ENCODE measurements at regions not wholly inside any gene's neighbourhood (a gene's known extent, or its start where the extent isn't known, plus 50 kb on each side); places are given as distances from the start of the nearest gene placed in this dataset.

GRCh38 chr16:5319799-5320198, 222.2 kb upstream of the EEF2KMT start:
- no peaks in the 10 kb centered on the region for H3K4me1 ChIP-seq
- H3K9me3 ChIP-seq = no peaks in the 10 kb centered on the region
- no peak for DNase-seq
- WGBS, 2 donors = 62 to 90% methylated on average over 2 of the region's 2 CpGs
- no peak for TF ChIP-seq POLR2A (IDR thresholded peaks at IDR 0.05)
- TF ChIP-seq, protein P1, sequence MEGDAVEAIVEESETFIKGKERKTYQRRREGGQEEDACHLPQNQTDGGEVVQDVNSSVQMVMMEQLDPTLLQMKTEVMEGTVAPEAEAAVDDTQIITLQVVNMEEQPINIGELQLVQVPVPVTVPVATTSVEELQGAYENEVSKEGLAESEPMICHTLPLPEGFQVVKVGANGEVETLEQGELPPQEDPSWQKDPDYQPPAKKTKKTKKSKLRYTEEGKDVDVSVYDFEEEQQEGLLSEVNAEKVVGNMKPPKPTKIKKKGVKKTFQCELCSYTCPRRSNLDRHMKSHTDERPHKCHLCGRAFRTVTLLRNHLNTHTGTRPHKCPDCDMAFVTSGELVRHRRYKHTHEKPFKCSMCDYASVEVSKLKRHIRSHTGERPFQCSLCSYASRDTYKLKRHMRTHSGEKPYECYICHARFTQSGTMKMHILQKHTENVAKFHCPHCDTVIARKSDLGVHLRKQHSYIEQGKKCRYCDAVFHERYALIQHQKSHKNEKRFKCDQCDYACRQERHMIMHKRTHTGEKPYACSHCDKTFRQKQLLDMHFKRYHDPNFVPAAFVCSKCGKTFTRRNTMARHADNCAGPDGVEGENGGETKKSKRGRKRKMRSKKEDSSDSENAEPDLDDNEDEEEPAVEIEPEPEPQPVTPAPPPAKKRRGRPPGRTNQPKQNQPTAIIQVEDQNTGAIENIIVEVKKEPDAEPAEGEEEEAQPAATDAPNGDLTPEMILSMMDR (IDR thresholded peaks at IDR 0.05) = no peak
- no peak overlapping the region for H3K4me3 ChIP-seq
- H3K27ac ChIP-seq = no peak overlapping the region
- intact Hi-C loops (cut with DNase I) = no loop called here
- ATAC-seq = no peak
- no peaks in the 10 kb centered on the region for H3K36me3 ChIP-seq (replicated peaks in 1 of 2; ENCODE audit: insufficient read depth in 1 of 2, low read depth in 2 of 2)
- no peaks in the 10 kb centered on the region for H3K27me3 ChIP-seq

GRCh38 chr16:5315914-5316313, 218.3 kb upstream of the EEF2KMT start:
- no peak for TF ChIP-seq POLR2A (IDR thresholded peaks at IDR 0.05)
- TF ChIP-seq, protein P1 (IDR thresholded peaks at IDR 0.05) = no peak
- DNase-seq = no peak
- 36 to 61% methylated on average over 5 of the region's 5 CpGs for WGBS, 2 donors
- H3K27me3 ChIP-seq = no peaks in the 10 kb centered on the region
- ATAC-seq = no peak
- H3K9me3 ChIP-seq = no peaks in the 10 kb centered on the region
- H3K4me1 ChIP-seq = no peaks in the 10 kb centered on the region
- H3K27ac ChIP-seq = no peak overlapping the region
- H3K4me3 ChIP-seq = no peak overlapping the region
- no peaks in the 10 kb centered on the region for H3K36me3 ChIP-seq (replicated peaks in 1 of 2; ENCODE audit: insufficient read depth in 1 of 2, low read depth in 2 of 2)
- intact Hi-C loops (cut with DNase I) = no loop called here

DNA sequence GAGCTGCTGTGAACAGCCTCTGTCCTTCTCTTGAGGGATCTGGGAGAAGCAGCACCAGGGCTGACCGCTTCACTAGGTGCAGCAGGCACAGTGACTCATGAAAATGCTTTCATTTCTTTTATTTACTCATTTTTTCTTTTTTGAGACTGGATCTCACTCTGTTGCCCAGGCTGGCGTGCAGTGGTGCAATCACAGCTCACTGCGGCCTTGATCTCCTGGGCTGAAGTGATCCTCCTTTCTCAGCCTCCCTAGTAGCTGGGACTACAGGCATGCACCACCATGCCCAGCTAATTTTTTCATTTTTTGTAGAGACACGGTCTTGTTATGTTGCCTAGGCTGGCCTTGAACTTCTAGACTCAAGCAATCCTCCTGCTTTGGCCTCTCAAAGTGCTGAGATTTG, 216.8 kb upstream of the EEF2KMT start:
- Histone ChIP-seq H3K9me3 (no peaks in the 10 kb centered on the region), H3K27me3 (no peaks in the 10 kb centered on the region), H3K4me3 (no peak overlapping the region), H3K36me3 (replicated peaks in 1 of 2; ENCODE audit: insufficient read depth in 1 of 2, low read depth in 2 of 2) (no peaks in the 10 kb centered on the region), H3K4me1 (no peaks in the 10 kb centered on the region), H3K27ac (no peak overlapping the region)
- DNase-seq (no peak), ATAC-seq (no peak)
- intact Hi-C loops (cut with DNase I) = no loop called here
- TF ChIP-seq POLR2A (IDR thresholded peaks at IDR 0.05) = no peak
- TF ChIP-seq, protein P1 (IDR thresholded peaks at IDR 0.05) = no peak
- WGBS, 2 donors = 47 to 59% methylated on average over 4 of the region's 4 CpGs

DNA sequence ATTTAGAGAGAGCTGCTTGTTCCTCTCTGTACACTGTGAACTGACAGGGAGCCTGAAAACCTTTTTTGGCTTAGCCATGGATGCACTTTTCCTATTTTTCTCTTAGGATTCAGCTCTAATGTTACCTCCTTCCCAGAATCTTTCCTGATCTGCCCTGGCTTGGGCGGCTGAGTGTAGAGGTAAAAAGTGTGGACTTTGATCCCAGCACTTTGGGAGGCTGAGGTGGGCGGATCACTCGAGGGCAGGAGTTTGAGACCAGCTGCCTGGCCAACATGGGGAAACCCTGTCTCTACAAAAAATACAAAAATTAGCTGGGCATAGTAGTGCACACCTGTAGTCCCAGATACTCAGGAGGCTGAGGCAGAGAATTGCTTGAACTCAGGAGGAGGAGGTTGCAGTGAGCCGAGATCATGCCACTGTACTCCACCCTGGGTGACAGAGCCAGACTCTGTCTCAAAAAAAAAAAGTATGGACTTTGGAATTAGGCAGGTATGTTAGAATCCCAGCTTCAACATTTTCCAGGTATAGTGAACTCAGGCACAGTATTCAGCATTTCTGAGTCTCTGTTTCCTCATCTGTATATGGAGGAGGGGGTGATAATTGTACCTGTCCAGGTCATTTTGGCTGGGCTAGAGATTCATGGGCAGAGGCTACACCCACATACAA, 212.5 kb upstream of the EEF2KMT start:
- intact Hi-C loops (cut with DNase I) = no loop called here
- Histone ChIP-seq H3K4me3 (no peak overlapping the region), H3K36me3 (replicated peaks in 1 of 2; ENCODE audit: insufficient read depth in 1 of 2, low read depth in 2 of 2) (no peaks in the 10 kb centered on the region), H3K9me3 (no peaks in the 10 kb centered on the region), H3K27me3 (no peaks in the 10 kb centered on the region), H3K4me1 (no peaks in the 10 kb centered on the region), H3K27ac (no peak overlapping the region)
- ATAC-seq (no peak), DNase-seq (no peak)
- 26 to 29% methylated on average over 4 of the region's 4 CpGs for WGBS, 2 donors
- TF ChIP-seq POLR2A (IDR thresholded peaks at IDR 0.05) = no peak
- TF ChIP-seq, protein P1 (IDR thresholded peaks at IDR 0.05) = no peak

GRCh38 chr16:5305023-5305422, 207.4 kb upstream of the EEF2KMT start:
- DNase-seq (no peak), ATAC-seq (no peak)
- Histone ChIP-seq H3K27ac (no peak overlapping the region), H3K36me3 (replicated peaks in 1 of 2; ENCODE audit: insufficient read depth in 1 of 2, low read depth in 2 of 2) (no peaks in the 10 kb centered on the region), H3K4me1 (no peaks in the 10 kb centered on the region), H3K4me3 (no peak overlapping the region), H3K9me3 (no peaks in the 10 kb centered on the region), H3K27me3 (no peaks in the 10 kb centered on the region)
- TF ChIP-seq, protein P1 (IDR thresholded peaks at IDR 0.05) = no peak
- no peak for TF ChIP-seq POLR2A (IDR thresholded peaks at IDR 0.05)
- intact Hi-C loops (cut with DNase I) = no loop called here
- 45 to 65% methylated on average over 4 of the region's 4 CpGs for WGBS, 2 donors
